Myocyte (in vitro differentiated cells): ENCODE measurements at regions not wholly inside any gene's neighbourhood (a gene's known extent, or its start where the extent isn't known, plus 50 kb on each side); places are given as distances from the start of the nearest gene placed in this dataset.
A peak's percentile ranks its signal among the peaks of the same experiment; 100 is the strongest.

Source experiments
- DNase-seq: peaks from one replicate; pipeline ENCODE4 v3.0.0-alpha.2; 2012; ENCODE audit warnings: low read depth

GRCh38 chr18:11553098-11553940, 56.1 kb upstream of the SLC35G4 start:
- DNase-seq, result peak; percentile 67

DNA sequence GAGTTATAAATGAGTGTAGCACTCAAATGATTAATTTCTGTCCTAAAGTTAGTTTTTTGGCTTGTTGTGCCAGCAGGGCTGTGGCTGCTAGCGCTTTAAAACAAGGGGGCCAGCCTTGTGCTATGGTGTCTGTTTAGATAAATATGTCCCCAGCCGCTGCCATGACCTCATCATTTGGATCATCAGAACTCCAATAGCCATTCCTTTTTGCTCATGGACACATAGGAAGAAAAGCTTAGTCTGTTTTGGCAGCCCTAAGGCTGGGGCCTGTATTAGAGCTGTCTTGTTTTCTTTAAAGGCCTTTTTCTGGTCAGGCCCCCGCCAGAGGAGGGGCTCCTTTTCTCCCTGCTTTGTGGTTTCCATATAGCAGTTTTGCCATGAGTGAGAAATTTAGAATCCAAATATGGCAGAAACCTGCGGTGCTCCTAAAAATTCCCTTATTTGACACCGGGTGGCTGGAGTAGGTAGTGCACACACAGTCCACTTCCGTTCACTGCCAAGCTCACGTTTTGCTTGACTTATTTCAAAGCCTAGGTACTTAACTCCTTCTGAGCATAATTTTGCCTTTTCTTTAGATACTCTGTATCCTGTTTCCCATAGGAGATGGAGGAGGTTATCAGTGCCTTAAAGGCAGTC, 60.4 kb upstream of the SLC35G4 start:
- no peak for DNase-seq

- no peak for DNase-seq
Observed at GRCh38 chr18:11548396-11548795, 61.0 kb upstream of the SLC35G4 start.

GRCh38 chr18:11544060-11544633, 65.2 kb upstream of the SLC35G4 start:
- no peak for DNase-seq

DNA sequence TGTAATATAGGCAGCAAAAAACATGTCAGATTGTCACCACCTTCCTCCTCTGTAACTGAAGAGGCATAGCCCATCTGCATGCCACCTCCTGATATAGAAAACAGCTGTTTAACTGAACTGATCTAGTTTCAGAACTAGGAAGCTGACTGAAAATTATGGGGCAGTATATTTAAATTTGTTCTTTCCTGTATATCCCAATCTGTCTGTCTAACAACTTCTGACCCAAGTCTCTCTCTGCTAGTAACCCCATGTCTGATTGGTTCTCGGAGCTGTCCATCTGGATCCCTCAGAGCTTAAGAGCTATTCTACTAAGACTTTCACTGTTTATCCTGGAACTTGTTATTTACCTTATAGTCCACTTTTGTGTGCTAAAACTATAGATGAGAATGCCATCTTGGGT, 68.2 kb upstream of the SLC35G4 start:
- peak; percentile 29 for DNase-seq

GRCh38 chr18:11533942-11534496, 75.4 kb upstream of the SLC35G4 start:
- DNase-seq, result no peak

DNA sequence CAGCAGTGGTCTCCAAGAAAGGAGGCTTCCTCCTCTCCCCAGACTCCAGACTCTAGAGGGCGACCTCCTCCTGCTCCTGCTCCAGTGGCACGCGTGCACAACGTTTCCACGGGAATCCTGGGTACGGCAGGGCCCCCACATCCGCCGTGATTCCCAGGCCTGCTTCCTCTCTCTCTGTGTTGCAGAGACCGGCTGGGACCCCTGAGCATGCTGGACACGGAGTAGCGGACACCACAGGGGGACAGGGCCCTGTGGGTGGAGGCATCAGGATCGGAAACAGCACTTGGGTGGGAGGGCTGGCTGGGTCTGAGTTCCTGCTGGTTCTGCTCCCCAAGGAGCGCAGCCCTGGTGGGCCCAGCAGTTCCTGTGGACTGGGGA, 75.9 kb upstream of the SLC35G4 start:
- DNase-seq, result no peak

DNA sequence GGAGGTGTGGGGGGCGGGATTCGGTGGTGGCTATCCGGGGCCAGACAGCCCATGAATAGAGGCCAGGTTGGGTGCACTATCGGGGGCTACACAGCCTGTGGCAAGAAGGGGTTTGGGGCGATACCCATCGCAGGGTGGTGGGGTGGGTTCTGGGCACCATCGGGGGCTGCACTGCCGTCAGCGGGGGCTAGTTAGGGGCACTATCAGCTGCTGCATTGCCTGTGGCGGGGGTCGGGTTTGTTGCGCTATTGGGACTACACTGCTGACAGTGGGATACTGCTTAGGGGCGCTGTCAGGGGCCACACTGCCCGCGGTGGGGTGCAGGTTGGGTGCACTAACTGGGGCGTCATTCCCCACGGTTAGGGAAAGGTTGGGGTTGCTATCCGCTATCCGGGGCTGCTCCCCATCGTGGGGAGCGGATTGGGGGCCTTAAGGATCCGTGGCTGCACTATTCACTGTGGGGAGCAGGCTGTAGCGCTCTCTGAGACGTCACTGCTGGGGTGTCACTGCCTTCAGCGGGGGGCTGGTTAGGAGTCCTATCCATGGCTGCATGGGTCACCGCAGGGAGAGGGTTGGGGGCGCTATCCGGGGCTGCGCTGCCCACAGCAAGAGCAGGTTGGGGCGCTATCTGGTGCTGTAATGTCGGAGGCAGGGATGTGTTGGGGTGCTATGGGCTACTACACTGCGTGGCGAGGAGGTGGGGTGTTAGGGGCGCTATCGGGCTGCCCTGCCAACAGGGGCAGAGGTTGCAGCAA, 76.5 kb upstream of the SLC35G4 start:
- DNase-seq, result no peak

DNA sequence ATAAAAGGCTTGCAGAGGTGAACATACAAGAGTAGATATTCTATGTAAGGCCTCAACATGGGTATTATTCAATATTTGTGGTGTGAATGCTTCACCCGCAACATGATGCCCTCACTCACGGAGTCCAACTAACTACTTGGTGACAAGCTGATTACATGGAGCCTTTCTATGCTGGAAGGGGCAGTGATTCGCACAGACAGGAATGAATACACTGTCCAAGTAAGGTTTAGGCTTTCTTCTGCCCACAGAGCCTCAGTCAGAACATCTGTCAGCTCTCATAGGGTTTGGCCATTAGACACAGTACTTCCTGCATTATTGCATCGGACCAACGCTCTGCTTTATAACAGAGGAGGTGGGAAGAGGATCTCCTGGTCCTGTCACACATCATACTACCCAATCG, 80.3 kb upstream of the SLC35G4 start:
- peak; percentile 50 for DNase-seq

DNA sequence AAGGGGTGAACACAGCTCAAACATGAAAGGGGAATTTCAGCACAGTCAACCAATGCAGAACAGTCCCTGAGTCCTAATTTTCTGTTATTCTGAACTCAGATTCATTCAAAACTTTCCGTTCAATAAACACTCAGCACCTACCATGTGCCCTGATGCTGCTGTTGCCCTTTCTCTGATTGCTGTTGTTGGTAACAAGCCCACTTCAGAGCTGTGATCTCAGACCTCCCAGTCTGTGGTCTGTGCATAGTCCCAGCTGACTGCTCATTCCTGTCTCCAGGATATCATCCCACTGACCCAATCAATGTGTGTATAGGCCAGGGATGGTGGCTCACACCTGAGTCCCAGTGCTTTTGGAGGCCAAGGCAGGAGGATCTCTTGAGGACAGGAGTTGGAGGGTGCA, 82.7 kb upstream of the SLC35G4 start:
- no peak for DNase-seq

DNA sequence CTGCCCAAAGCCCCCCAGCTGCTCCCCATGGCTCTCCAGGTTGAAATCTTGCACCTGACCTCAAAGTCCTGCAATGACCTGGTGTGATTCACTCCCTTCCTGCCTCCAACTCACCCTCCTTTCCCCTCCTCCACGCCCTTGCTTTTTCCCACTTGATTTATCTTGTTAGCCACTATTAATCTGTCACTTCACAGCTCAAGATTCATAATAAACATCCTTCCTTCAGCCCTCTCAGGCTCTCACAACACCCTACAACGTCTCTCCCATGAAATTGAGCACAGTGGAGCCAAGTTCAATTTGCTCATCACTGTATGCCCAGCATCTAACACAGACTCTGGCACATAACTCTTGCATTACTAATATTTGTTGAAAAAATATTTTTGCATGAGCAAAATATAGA, 85.6 kb upstream of the SLC35G4 start:
- DNase-seq, result no peak

- no peak for DNase-seq
Observed at GRCh38 chr18:11522992-11523391, 86.4 kb upstream of the SLC35G4 start.

GRCh38 chr18:11521853-11522252, 87.5 kb upstream of the SLC35G4 start:
- DNase-seq, result peak; percentile 59

DNA sequence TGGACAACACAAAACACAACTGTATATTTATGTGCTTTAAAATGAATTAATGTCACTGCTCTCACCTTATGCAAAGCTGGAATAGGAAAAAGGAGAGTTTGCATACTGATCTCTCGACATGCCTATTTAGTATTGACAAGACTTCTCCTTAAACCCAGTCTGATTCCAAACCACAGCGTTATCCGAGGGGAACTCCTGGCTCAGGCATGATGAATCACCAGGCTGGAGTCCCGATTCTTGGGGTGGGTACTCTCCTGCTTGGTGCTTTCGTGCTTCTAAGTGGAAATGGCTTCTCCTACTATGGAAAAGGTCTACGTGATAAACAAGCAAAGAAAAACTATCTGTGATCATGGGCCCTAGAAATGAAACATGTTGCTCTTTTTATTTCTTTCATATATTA, 88.9 kb upstream of the SLC35G4 start:
- DNase-seq, result peak; percentile 42

- peak; percentile 51 for DNase-seq
Observed at GRCh38 chr18:11518788-11519685, 90.4 kb upstream of the SLC35G4 start.

DNA sequence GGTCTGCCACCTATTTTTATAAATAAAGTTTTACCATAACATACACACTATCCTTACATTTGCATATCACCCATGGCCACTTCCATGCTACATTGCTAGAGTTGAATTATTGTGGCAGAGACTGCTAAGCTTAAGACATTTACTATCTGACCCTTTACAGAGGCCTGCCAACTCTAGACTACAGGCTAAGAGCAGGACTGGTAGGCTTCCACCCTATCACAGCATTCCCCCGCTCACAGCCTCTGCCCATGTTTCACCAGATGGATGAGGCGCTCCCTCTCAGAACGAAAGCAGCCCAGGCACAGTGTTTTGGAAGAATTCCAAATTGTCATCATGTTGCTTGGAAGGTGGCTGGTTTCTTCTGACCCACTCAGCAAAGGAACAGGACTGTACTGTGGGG, 91.7 kb upstream of the SLC35G4 start:
- no peak for DNase-seq

GRCh38 chr18:11516751-11517503, 92.5 kb upstream of the SLC35G4 start:
- DNase-seq, result no peak

DNA sequence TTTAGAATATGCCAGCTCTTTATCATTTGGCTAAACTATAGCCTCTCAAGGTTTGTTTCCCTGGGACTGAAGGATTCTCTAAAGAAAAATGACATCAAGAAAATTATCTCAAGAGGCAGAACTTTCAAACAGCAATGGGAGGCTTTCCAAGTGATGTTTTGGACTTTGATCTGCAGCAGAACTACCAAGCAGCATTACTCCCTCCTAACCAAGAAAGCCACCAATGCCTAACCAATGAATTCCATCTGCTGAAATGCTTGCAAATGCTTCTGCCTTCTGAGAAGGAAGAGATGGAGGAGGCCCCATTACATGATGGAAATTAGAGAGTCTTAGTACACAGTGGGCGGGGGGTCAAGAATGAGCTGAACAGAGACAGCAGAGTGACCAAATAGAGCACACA, 95.1 kb upstream of the SLC35G4 start:
- DNase-seq, result no peak

- DNase-seq, result peak; percentile 82
Observed at GRCh38 chr18:11512096-11513025, 97.0 kb upstream of the SLC35G4 start.
